HG03378 (cell line): ENCODE measurements at regions not wholly inside any gene's neighbourhood (a gene's known extent, or its start where the extent isn't known, plus 50 kb on each side); places are given as distances from the start of the nearest gene placed in this dataset.
A peak's percentile ranks its signal among the peaks of the same experiment; 100 is the strongest.
"Not testable (repeated sequence)": the region's sequence is repeated elsewhere in the genome, so short reads cannot be mapped to it uniquely, and the experiment has no call there.

Experiments used
- ATAC-seq: cut with Tn5 transposase; IDR thresholded peaks from one replicate; pipeline ENCODE4 v1.9.1; 2021; ENCODE audit warnings: mild to moderate bottlenecking, moderate library complexity; ENCODE audit not compliant: unreplicated experiment

- ATAC-seq = not testable (repeated sequence)
Observed at GRCh38 chr3:125914608-125915436, 54.2 kb upstream of the ROPN1B start.

- not testable (repeated sequence) for ATAC-seq
Observed at GRCh38 chr3:125915437-125915787, 53.6 kb upstream of the ROPN1B start.

- ATAC-seq = peak; percentile 90
Observed at GRCh38 chr3:125915792-125916375, 53.1 kb upstream of the ROPN1B start.

GRCh38 chr3:125916376-125916978, 52.5 kb upstream of the ROPN1B start:
- ATAC-seq = peak; percentile 52

GRCh38 chr3:125917020-125917549, 51.9 kb upstream of the ROPN1B start:
- not testable (repeated sequence) for ATAC-seq

- not testable (repeated sequence) for ATAC-seq
Observed at GRCh38 chr3:125918024-125918423, 51.0 kb upstream of the ROPN1B start.

- not testable (repeated sequence) for ATAC-seq
Observed at GRCh38 chr3:125918451-125918850, 50.5 kb upstream of the ROPN1B start.

GRCh38 chr3:125918866-125919265, 50.1 kb upstream of the ROPN1B start:
- not testable (repeated sequence) for ATAC-seq
